ENCODE measurements at regions not wholly inside any gene's neighbourhood (a gene's known extent, or its start where the extent isn't known, plus 50 kb on each side); places are given as distances from the start of the nearest gene placed in this dataset.
"Not testable (repeated sequence)": the region's sequence is repeated elsewhere in the genome, so short reads cannot be mapped to it uniquely, and the experiment has no call there.

DNA sequence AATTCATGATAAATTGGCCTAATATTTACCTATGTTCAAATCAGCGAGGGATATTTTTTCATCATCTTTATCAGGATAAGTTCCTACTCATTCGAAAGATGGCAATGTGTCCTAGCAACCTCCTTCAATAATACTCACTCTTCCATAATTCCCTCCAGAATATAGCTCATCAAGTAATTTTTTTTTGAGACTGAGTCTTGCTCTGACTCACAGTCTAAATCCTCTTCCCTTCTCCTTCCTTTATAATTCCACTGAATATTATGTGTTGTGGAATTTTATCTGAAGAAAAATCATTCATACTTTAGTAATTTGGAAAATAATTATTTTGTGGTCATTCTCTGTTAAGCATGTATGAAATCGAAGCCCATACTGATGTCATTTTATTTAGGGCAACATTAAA, 663.8 kb downstream of the FLRT2 start:
- ATAC-seq, result no peak
- no peak for DNase-seq

GRCh38 chr14:86179980-86180379, 650.0 kb downstream of the FLRT2 start:
- no peak for ATAC-seq
- DNase-seq, result no peak

DNA sequence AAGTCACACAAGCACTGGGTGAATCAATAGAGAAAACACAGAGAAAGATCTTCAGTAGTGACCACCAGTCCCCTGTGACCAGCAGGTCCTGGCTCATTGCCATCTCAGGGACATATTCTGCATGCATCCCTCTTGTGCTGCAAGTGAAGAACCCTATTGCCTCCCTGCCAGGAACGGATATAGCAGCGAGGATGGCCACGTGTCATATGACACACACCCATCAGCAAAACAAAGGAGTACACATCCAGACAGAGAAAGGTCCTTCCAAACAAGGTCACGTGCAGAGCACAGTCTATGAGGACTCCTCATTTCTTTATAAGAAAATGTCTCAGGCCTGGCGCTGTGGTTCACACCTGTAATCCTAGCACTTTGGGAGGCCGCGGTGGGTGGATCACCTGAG, 638.4 kb downstream of the FLRT2 start:
- DNase-seq, result no peak
- ATAC-seq, result no peak

DNA sequence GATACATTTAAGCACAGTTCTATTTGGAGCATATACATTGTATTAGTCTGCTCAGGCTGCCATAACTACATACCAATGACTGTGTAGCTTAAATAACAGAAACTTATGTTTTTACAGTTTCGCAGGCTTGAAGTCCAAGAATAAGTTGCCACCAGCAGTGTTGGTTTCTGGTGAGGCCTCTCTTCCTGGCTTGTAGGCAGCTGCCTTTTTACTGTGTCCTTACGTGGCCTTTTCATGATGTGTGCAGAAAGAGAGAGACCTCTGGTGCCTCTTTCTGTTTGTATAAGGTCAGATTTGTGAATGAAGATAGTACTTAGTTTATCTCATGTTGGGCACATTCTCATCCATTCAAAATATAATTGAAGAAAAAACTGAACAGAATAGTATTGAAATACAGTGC, 636.6 kb downstream of the FLRT2 start:
- no peak for ATAC-seq
- no peak for DNase-seq

- ATAC-seq (no peak), DNase-seq (no peak)
Observed at GRCh38 chr14:86153480-86153879, 623.5 kb downstream of the FLRT2 start.

DNA sequence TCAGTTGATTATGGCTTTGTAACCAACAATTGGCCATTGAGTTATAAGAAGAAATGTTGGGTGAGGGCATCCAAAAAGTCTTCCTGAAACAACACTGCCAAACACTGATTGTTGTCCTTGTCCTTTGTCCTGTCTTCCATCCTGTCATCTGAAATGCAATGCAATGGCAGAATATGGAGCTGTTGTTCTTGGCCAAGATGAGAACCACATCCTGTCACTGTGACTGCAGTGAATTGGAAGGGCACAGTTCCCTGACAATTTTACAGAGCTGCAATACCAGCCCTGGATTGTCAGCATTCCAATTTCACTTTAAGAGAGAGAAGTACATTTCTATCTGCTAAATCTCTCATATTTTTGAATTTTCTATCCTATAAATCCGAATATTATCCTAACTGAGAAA, 613.3 kb downstream of the FLRT2 start:
- ATAC-seq, result no peak
- DNase-seq, result no peak

- no peak for DNase-seq
- no peak for ATAC-seq
Observed at GRCh38 chr14:86141966-86142365, 612.0 kb downstream of the FLRT2 start.

- no peak for ATAC-seq
- DNase-seq, result no peak
Observed at GRCh38 chr14:86129426-86129825, 599.5 kb downstream of the FLRT2 start.

DNA sequence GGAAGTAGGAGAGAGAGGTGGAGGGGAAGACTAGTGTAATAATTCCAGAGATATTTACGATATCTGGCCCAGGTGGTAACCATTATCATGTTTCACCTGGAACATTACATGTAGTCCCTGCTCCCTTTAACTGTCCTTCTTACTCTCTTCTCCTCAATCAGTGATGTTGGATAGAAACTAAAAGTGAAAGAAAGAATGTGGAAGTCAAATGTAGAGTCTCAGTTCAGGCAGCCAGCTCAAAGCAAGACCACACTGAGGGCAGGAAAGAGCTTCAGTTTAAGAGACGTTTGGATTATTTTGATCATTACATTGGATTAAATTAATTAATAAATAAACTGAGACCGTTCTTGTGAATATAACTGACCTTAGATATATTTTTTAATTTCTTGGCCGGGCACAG, 594.4 kb downstream of the FLRT2 start:
- ATAC-seq (no peak), DNase-seq (no peak)

GRCh38 chr14:86115972-86116371, 586.0 kb downstream of the FLRT2 start:
- ATAC-seq (no peak), DNase-seq (no peak)

- not testable (repeated sequence) for ATAC-seq, DNase-seq
Observed at GRCh38 chr14:86110871-86111270, 580.9 kb downstream of the FLRT2 start.

GRCh38 chr14:86104691-86105265, 574.8 kb downstream of the FLRT2 start:
- DNase-seq (no peak), ATAC-seq (no peak)

DNA sequence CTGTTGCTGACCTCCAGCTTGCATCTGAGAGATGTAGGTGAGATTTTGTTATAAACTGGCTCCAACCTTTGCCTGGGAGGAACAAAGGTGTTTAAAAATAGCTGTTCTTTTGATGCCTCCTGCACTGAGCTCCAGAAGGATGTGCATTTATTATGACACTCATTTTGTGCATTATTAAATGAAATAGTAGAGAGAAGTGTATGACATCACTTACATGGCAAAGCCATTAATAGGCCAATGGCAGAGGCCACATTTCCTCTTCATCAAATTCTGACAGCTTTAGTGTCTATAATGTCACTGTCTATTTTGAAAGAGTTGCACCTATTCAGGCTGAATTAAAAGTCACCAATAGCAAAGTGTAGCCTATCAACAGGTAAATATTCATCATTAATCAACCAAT, 564.6 kb downstream of the FLRT2 start:
- DNase-seq, result no peak
- ATAC-seq, result no peak

DNA sequence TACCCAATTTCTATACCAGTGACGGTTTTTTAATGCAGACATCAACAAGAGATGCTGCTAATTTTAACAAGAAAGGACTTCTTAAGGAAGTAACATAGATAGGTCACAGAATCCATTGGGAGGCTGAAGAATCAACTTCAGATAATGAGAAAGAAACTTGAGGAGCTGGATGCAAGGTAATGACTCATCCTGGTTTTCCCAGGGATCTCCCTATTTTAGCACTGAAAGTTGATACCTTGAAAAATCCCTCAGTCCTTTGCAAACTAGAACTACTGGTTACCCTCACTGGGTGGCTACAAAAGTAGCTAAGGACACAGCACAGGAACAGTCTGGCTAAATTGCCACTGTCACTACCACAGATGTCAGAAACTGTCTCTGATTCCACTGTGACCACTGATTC, 561.9 kb downstream of the FLRT2 start:
- DNase-seq (no peak), ATAC-seq (no peak)

DNA sequence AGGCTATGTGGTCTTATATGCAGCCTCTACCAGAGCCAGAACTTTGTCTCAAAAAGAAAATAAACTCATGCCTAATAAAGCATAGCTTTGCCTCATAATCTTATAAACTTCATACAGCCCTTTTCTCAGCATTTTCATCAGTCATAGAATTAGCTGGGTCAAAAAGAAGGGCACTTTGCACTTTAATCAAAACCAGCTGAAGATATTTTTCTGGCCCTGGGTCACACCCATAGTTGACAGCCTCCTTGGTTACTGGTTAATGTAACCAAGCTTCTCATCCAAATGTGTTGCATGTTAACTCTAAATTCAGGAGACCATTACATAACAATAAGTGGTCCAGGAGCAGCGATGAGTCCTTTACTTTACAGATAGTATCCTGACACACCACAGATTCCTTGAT, 558.2 kb downstream of the FLRT2 start:
- DNase-seq, result no peak
- ATAC-seq, result no peak

- ATAC-seq (no peak), DNase-seq (no peak)
Observed at GRCh38 chr14:86087377-86087776, 557.4 kb downstream of the FLRT2 start.

GRCh38 chr14:86086962-86087361, 557.0 kb downstream of the FLRT2 start:
- DNase-seq (no peak), ATAC-seq (no peak)

- ATAC-seq (no peak), DNase-seq (no peak)
Observed at GRCh38 chr14:86084097-86084496, 554.2 kb downstream of the FLRT2 start.

DNA sequence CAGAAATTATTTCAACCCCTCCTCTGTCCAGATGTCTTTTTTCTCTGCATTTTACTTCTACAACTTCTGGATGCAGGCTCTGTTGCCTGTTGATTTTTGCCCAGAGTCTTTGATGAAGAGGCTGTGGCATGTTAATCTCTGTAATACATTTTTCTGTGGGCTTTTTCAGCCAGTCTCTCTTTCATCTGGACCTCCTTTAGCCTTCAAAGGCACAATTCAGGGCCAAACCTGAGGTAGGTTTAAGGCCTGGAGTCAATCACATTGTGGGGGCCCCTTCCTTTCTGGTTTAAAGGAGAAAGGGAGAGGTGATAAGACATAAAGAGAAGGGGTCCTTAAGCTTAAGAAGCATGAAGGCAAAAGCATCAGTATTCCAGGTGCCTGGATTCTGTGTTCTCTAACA, 553.7 kb downstream of the FLRT2 start:
- DNase-seq, result no peak
- no peak for ATAC-seq

DNA sequence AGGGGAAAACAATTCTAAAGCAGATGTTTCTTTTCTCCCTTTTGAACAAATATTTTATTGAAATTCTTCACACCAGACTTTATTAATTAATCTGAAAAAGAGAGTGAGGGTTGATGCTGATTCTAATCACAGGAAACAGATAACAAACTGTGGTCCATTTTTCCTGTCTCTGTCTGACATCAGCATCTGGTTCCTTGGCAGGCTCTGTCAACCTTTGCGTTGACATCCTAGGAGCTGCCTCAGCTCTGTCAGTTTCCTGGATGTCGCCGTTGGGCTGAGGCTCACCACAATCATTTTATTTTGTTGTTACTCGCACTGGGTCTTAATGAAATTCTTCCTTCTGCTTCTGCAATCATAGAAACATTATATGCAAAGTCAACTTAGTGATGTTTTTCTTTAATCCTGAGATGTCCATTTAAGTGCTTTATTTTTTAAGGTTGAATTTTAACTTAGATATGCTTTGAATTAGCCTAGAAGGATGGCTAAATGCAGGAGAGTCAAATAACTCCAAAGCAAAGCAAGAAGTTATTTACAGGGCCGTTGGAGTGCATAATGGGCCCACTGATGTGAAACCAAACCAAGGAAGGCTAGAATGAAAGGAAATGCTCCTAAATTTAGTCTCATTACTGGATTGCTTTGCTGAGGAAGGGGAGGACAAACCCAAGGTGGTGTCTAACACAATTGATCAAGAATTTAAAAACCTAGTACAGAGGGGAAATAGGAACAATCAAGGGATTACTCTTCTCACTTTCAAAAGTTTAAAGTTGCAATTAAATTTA, 542.4 kb downstream of the FLRT2 start:
- no peak for DNase-seq

GRCh38 chr14:86066651-86067050, 536.7 kb downstream of the FLRT2 start:
- ATAC-seq (no peak), DNase-seq (no peak)

More for the DNA sequence above, 542.4 kb downstream of the FLRT2 start:
- no peak for ATAC-seq

DNA sequence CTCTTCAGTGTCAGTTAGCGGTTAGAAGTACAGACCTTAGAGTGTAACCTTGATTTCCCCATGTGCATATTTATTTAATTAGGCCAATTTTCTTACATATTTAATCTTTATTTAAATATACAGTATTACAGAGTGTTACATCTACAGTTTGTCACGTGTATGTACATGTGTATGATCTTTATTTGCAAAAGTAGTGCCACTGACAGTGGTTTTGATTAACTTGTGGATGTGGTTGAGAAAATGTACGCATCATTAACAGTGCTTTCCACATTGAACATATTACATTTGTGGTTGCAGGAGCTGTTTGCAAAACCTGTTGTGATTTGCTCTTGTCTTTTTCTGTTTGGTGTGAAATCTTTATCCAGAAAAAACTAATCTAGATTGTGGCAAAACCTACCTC, 535.5 kb downstream of the FLRT2 start:
- DNase-seq (no peak), ATAC-seq (no peak)

GRCh38 chr14:86064595-86064994, 534.7 kb downstream of the FLRT2 start:
- DNase-seq, ATAC-seq: not testable (repeated sequence)

DNA sequence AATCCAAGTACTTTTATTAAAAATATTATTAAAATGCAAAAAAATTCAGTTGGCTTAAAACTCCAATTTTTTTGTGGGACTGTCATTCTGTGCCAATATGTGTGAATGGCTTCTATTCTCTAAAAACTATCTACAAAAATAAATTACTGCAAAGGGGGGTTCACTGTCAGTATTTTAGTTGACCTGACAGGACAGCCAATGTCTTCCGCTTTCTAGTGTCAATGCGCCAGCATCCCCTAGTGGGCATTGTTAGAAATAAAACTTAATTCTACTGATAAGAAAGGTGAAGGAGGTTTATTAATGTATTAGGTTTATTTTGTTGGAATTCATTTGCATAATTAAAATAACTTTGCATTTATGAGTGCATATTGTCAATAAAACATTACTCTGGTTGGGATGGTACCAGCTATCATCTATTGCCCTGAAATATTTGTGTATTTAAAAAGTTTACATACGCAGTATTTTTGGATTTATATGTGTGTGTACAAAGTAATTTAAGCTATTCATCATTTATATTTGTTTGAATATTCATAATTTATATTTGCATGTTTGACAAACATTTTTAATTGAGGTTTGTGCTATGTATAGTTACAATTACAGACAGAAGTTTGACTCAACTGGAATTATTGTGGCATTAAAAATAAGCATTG, 527.2 kb downstream of the FLRT2 start:
- ATAC-seq, result no peak
- peak; percentile 29 for DNase-seq

Measured in stimulated activated naive CD8-positive, alpha-beta T cell treated with anti-CD3 and anti-CD28 coated beads, Interleukin-15, Interleukin-2, amounts not matched to agents 100 U/mL and 50 U/mL, for 24 hours (primary cell).